ENCODE measurements at regions not wholly inside any gene's neighbourhood (a gene's known extent, or its start where the extent isn't known, plus 50 kb on each side); places are given as distances from the start of the nearest gene placed in this dataset.

DNA sequence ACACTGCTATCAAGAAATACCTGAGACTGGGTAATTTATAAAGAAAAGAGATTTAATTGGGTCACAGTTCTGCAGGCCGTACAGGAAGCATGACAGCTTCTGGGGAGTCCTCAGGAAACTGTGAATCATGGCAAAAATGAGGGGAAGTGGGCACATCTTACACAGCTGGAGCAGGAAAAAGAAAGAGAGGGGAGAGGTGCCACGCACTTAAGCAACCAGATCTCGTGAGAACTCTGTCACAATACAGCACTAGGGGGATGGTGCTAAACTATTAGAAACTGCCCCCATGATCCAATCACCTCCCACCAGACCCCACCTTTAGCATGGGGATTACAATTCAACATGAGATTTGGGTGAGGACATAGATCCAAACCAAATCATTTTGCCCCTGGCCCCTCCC is 105.5 kb upstream of the CPLX2 start:
- DNase-seq (ENCODE audit: low spot score), result no peak
- in situ Hi-C loops (cut with MboI; ENCODE audit: low pct_unique_long_range_greater_than_20kb, low sequenced_read_pairs, unreplicated experiment), result no loop called here
- TF ChIP-seq, protein P1, sequence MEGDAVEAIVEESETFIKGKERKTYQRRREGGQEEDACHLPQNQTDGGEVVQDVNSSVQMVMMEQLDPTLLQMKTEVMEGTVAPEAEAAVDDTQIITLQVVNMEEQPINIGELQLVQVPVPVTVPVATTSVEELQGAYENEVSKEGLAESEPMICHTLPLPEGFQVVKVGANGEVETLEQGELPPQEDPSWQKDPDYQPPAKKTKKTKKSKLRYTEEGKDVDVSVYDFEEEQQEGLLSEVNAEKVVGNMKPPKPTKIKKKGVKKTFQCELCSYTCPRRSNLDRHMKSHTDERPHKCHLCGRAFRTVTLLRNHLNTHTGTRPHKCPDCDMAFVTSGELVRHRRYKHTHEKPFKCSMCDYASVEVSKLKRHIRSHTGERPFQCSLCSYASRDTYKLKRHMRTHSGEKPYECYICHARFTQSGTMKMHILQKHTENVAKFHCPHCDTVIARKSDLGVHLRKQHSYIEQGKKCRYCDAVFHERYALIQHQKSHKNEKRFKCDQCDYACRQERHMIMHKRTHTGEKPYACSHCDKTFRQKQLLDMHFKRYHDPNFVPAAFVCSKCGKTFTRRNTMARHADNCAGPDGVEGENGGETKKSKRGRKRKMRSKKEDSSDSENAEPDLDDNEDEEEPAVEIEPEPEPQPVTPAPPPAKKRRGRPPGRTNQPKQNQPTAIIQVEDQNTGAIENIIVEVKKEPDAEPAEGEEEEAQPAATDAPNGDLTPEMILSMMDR (IDR thresholded peaks at IDR 0.05; ENCODE audit: extremely low read depth, insufficient read depth, missing control alignments), result no peak

DNA sequence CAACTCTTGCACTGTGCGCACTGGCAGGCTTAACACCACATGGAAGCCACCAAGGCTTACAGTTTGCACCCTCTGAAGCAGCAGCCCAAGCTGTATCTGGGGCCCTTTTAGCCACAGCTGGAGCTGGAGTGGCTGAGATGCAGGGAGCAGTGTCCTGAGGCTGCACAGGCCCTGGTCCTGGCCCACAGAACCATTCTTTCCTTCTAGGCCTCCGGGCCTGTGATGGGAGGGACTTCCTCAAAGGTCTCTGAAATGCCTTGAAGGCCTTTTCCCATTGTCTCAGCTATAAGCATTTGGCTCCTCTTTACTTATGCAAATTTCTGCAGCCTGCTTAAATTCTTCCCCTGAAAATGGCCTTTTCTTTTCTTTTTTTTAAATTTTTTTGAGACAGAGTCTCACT is 104.4 kb upstream of the CPLX2 start:
- in situ Hi-C loops (cut with MboI; ENCODE audit: low pct_unique_long_range_greater_than_20kb, low sequenced_read_pairs, unreplicated experiment), result no loop called here
- DNase-seq (ENCODE audit: low spot score), result no peak
- TF ChIP-seq, protein P1 (IDR thresholded peaks at IDR 0.05; ENCODE audit: extremely low read depth, insufficient read depth, missing control alignments), result no peak

DNA sequence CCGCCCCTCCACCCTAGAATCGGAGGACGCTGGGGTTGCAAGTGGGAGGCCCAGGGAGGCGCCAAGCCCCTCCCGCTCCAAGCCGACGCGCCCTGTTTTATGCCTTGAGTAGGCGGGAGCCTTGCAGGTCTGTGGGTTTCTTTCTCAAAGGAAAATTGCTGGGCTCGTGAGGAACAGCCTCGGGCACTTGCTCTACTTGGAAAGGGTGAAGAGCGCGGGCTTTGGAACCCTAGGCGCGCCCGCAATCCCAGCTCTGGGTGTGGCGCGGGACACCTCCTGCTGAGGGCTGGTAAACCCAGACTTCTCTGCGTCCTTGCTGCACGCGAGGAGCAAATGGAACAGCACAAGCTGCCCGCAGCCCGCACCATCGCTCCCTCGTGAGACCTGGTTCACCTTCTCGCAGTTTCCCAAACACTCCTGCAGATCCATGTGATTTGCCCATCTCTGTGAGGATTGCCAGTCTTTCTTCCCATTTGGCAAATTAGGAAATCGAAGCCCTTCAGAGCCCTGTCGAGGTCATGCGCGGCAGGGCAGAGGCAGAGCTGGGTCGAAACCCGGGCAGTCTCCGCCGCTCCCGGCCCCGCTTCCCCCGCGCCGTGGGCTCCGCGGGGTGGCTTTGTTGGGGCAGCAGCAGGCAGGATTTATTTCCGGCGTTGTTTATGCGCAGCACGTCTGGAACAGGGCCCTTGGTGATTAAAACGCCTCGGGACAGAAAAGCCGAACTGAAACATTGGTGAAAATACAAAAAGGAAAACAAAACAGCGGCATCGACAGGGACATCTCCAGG is 98.4 kb upstream of the CPLX2 start:
- in situ Hi-C loops (cut with MboI; ENCODE audit: low pct_unique_long_range_greater_than_20kb, low sequenced_read_pairs, unreplicated experiment), result no loop called here
- TF ChIP-seq, protein P1 (IDR thresholded peaks at IDR 0.05; ENCODE audit: extremely low read depth, insufficient read depth, missing control alignments), result no peak
- DNase-seq (ENCODE audit: low spot score), result no peak

DNA sequence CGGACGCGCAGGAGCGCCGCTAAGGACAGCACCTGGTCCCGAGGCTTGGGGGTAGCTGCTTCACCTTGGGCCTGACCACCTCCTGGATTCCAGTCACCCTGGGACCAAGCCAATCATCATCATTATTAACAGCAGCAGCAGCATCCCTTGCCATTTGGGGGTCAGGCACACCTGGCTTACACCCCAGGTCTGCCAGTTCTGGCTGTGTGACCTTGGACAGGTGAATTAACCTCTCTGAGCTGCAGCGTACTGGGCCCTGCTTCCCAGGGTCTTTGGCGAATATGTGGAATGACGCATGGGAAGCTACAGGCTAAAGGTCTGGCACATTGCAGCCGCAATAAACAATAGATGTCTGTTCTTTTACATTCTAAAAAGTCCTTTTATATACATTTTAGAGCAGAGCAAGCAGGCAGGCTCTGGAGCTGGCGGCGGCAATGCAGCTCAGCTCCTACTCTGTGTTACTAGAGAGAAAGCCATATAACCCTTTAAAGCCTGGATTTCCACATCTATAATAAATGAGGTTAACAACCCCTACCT is 97.8 kb upstream of the CPLX2 start:
- DNase-seq (ENCODE audit: low spot score), result no peak
- in situ Hi-C loops (cut with MboI; ENCODE audit: low pct_unique_long_range_greater_than_20kb, low sequenced_read_pairs, unreplicated experiment), result no loop called here
- TF ChIP-seq, protein P1 (IDR thresholded peaks at IDR 0.05; ENCODE audit: extremely low read depth, insufficient read depth, missing control alignments), result no peak

DNA sequence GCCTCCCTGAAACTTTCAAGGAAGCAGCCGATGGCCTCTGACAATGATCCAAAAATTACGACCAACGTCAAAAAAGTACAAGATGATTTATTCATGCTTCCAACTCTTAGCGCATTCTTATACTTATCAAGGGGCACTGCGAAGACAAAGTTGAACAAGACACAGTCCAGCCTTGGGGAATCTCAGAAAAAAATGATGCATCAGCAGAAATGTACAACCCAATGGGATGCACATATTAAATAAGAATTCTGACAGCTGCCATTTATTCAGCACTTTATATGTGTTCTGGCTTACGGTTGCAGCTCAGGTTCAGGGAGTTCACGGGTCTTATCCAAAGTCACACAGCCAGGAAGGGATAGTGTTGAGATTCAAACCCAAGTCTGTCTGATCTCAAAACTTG is 96.0 kb upstream of the CPLX2 start:
- no peak for DNase-seq (ENCODE audit: low spot score)
- in situ Hi-C loops (cut with MboI; ENCODE audit: low pct_unique_long_range_greater_than_20kb, low sequenced_read_pairs, unreplicated experiment), result no loop called here
- TF ChIP-seq, protein P1 (IDR thresholded peaks at IDR 0.05; ENCODE audit: extremely low read depth, insufficient read depth, missing control alignments), result no peak

DNA sequence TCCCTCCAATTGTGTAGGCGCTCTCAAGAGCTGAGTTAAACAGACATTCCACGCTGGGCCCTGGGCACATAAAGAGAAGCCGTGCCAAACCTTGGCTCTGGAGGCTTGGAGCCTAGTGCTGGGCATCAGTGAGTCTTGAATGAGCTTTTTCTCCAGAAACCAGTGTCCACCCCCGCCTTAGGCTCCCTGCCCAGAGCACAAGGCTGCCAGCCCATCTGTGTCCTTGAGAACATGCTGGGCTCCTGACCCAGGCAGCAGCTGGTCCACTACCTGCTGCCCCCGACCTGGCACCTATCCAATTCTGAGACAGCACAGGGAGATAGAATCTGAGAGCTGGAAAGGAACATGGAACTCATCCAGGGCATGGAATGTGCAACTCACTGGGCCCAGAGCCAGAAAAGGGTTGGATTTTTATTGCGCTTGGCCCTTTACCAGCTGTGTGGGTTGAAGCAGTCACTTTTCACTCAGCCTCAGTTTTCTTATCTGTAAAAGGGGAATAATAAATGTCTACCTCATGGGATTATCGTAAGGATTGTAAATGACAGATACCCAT is 92.4 kb upstream of the CPLX2 start:
- DNase-seq (ENCODE audit: low spot score), result no peak
- in situ Hi-C loops (cut with MboI; ENCODE audit: low pct_unique_long_range_greater_than_20kb, low sequenced_read_pairs, unreplicated experiment), result no loop called here
- TF ChIP-seq, protein P1 (IDR thresholded peaks at IDR 0.05; ENCODE audit: extremely low read depth, insufficient read depth, missing control alignments), result no peak
